ENCODE measurements at regions not wholly inside any gene's neighbourhood (a gene's known extent, or its start where the extent isn't known, plus 50 kb on each side); places are given as distances from the start of the nearest gene placed in this dataset.

- TF ChIP-seq OSR1 (CRISPR knock-in tag; IDR thresholded peaks at IDR 0.05), result no peak
- TF ChIP-seq RARB (CRISPR knock-in tag; IDR thresholded peaks at IDR 0.05), result no peak
- no peak for TF ChIP-seq ISL1 (CRISPR knock-in tag; IDR thresholded peaks at IDR 0.05)
- no peak for TF ChIP-seq SNAI2 (CRISPR knock-in tag; IDR thresholded peaks at IDR 0.05)
- TF ChIP-seq BACH2 (CRISPR knock-in tag; IDR thresholded peaks at IDR 0.05; ENCODE audit: borderline replicate concordance), result no peak
- no peak for TF ChIP-seq POU6F1 (CRISPR knock-in tag; IDR thresholded peaks at IDR 0.05; ENCODE audit: borderline replicate concordance, low read depth)
- TF ChIP-seq CSDC2 (CRISPR knock-in tag; IDR thresholded peaks at IDR 0.05), result no peak
- TF ChIP-seq ARNTL (CRISPR knock-in tag; IDR thresholded peaks at IDR 0.05; ENCODE audit: borderline replicate concordance, low read depth), result no peak
- TF ChIP-seq ZC3H10 (CRISPR knock-in tag; IDR thresholded peaks at IDR 0.05), result no peak
- no peak for TF ChIP-seq ZNF8 (CRISPR knock-in tag; IDR thresholded peaks at IDR 0.05)
- no peak for TF ChIP-seq ZNF565 (CRISPR knock-in tag; conservative IDR thresholded peaks at IDR 0.05; ENCODE audit: low read depth)
- TF ChIP-seq TOX (CRISPR knock-in tag; IDR thresholded peaks at IDR 0.05; ENCODE audit: borderline replicate concordance), result no peak
- TF ChIP-seq ZFP30 (CRISPR knock-in tag; IDR thresholded peaks at IDR 0.05), result no peak
These were observed 791.4 kb downstream of the CDH18 start for GRCh38 chr5:19196631-19197030.
